ENCODE measurements at regions not wholly inside any gene's neighbourhood (a gene's known extent, or its start where the extent isn't known, plus 50 kb on each side); places are given as distances from the start of the nearest gene placed in this dataset.
A peak's percentile ranks its signal among the peaks of the same experiment; 100 is the strongest.

- no peak for DNase-seq
Observed at GRCh38 chr3:41116851-41117250, 82.5 kb upstream of the CTNNB1 start.

GRCh38 chr3:41117398-41117870 lies 81.9 kb upstream of the CTNNB1 start:
- peak; percentile 74 for DNase-seq

DNA sequence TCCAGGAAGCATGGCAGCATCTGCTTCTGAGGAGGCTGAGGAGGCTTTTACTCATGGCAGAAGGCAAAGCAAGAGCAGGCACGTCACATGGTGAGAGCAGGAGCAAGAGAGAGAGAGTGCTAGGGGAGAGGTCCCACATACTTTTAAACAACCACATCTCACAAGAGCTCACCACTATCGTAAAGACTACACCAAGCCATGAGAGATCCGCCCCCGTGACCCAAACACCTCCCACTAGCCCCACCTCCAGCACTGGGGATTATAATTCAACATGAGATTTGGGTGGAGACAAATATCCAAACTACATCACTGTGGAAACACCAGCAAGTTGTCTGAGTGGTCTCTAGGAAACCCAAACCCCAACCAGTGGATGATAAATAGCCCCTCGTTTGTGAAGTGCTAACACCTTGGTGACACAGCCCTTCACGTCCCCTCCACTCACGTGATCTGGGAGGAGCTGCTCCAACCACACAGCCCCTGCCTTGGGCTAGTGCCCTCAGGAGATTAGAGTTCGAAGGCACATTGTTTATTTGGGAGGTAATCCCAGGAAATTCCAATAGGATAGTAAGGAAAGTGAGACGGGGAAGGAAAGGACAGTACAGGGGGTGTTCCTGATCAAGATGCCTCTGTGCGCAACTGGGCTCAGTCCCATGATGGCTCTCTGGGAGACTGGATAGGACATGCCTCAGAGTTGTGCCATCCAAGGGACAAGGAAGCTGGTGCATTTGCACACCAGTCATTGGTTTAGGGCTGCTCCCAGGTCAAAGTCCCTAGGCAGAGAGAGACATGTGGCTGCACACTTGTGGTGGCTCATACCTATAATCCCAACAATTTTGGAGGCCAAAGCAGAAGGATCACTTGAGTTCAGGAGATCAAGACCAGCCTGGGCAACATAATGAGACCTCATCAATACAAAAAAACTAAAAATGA lies 80.6 kb upstream of the CTNNB1 start:
- DNase-seq: no peak

- no peak for DNase-seq
Observed at GRCh38 chr3:41120460-41120859, 78.8 kb upstream of the CTNNB1 start.

- no peak for DNase-seq
Observed at GRCh38 chr3:41125258-41125657, 74.0 kb upstream of the CTNNB1 start.

GRCh38 chr3:41126472-41126871 lies 72.8 kb upstream of the CTNNB1 start:
- DNase-seq: no peak

GRCh38 chr3:41126961-41127360 lies 72.3 kb upstream of the CTNNB1 start:
- no peak for DNase-seq

- no peak for DNase-seq
Observed at GRCh38 chr3:41127414-41127813, 71.9 kb upstream of the CTNNB1 start.

DNA sequence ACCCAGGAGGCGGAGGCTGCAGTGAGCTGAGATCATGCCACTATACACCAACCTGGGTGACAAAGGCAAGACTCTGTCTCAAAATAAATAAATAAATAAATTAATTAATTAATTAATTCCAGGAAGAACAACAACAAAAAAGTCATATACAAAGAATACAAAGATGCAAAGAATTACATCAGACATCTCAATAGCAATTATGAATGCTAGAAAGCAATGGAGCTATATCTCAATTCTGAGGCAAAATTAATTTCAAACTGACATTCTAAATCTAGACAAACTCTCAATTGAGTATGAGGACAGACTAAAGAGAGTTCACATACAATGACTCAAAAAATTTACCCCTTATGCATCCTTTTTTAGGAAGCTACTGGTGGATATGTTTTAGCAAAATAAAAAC lies 69.6 kb upstream of the CTNNB1 start:
- DNase-seq: no peak

DNA sequence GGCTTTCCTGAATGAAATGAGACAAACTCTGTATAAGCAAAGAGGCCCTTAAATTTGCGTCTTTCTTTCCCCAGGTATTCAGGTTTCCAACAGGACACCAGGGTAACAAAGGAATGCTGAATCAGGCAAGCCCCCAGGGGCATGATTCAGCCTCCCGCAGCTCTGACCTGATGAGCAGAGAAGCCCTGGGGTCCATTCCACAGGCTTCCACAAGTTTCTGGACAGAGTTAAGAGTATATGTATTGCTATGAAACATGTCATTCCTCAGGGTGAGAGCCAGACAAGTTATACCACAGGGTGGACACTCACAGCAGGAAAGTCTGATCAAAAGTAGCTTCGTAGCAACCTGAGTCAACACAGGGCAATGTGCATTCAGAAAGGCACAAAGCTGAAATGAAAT lies 68.1 kb upstream of the CTNNB1 start:
- no peak for DNase-seq

- DNase-seq: no peak
Observed at GRCh38 chr3:41137686-41138111, 61.6 kb upstream of the CTNNB1 start.

- DNase-seq: no peak
Observed at GRCh38 chr3:41138146-41138545, 61.2 kb upstream of the CTNNB1 start.

DNA sequence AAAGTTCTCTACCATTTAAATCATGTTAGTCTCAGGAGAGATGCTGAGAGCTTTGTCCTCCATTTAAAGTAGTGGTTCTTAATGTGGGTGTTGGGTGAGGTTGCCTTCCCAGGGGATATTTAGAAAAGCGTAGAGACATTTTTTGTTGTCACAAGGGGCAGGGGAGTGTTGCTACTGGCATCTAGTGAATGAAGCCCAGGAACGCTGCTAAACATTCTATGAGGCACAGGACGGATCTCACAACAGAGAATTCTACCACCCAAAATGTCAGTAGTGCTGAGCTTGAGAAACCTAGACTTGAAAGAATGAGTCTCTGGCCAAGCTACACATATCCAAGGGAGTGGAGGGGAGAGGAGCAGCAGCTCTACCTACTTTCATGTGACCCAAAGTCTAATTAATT lies 60.7 kb upstream of the CTNNB1 start:
- DNase-seq: no peak

DNA sequence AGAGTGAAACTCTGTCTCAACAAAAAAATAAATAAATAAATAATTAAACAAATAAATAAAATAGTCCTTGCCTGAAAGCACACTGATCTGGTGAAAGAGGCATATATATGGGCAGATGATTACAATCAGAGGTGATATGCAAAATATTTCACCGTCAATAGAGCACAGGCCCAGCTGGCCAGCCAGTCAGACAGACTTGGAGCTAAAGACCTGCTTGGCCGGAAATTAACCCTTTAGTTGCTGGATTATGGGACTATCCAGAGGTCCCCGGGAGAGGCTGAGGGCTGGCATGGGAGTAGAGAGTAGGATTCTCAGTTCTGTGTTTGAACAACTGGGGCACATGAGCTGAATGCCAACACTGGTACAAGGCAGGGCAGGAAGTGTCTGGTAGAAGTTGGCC lies 59.1 kb upstream of the CTNNB1 start:
- DNase-seq: no peak

DNA sequence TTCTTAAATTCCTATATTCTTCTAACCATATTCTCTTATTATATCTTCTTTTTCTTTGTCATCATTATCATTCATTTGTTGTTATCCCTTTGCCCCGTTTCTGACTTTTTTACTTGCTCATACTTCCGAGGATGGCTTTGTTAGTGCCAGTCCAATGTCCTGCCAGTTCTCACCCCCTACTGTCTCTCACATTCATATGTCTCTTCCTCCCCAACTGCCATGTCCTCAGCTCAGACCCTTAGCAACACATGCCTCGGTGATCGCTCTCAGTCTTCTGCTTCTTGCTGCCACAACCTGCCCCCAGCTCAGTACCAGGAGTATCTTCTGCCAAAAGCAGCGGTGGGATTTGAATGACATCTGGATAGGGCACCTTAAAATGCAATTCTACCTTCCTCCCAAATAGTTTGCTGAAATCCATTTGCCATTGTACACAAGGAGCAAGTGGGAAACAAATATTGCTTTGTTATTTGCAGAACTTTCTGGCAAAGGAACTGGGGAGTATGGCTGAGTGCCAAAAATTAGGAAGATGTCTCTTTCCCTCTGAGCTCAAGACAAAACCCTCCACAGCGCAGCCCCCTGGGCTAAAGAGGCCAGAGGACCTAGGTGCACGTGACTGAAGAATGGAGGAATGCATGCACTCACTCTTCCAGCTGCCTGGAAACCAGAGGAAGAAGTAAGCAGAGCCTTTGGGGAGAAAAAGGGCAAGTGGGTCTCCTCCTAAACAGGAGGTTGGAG lies 57.7 kb upstream of the CTNNB1 start:
- no peak for DNase-seq

DNA sequence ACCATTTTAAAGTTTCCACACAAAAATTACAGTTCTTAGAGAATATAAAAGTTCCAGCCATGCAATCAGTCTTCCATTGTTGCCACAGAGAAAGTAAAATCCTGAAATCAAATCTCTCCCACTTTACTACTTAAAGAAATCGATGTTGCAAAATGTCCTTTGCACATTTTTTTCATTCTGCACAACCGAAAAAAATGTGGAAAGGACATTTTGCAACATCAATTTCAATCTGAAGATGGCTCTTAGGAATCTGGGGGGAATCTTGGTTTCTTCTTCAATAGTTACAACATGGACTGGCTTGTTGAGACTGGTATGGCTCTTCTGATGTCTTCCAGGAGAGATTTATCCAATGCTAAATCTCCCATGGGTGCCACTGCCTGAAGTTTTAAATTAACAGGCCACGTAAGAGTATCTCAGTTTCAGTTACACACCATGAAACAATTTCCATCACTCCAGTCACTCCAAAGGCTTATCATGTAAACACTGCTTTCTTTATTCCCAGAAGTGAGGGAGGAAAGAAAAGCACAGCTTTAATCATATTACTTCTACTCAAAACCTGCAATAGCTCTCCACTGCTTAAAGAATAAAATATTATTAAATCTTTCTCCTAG lies 55.8 kb upstream of the CTNNB1 start:
- DNase-seq: no peak

- no peak for DNase-seq
Observed at GRCh38 chr3:41144631-41145030, 54.7 kb upstream of the CTNNB1 start.

- peak; percentile 74 for DNase-seq
Observed at GRCh38 chr3:41148478-41148877, 50.8 kb upstream of the CTNNB1 start.

DNA sequence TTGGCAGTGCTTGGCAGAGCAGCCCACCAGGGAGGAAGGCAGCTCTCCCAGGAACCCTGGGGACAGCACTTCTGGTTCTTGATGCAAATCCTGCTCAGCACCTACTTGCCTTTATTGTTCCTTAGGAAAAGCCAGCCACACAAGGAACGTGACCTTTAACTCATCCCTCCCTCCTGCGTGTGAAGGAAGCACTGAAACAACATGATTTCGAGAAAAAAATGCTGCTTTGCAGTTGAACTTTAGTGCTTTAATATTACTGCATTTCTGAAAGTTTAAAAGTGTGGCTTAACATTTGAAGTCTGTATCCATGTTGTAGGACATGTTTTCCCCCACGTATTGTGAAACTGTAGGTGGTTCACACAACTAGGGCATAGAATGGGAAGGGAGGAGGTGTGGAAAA lies 50.4 kb upstream of the CTNNB1 start:
- no peak for DNase-seq

Data from eye (tissue), 1 donor.